ENCODE measurements at regions not wholly inside any gene's neighbourhood (a gene's known extent, or its start where the extent isn't known, plus 50 kb on each side); places are given as distances from the start of the nearest gene placed in this dataset.

DNA sequence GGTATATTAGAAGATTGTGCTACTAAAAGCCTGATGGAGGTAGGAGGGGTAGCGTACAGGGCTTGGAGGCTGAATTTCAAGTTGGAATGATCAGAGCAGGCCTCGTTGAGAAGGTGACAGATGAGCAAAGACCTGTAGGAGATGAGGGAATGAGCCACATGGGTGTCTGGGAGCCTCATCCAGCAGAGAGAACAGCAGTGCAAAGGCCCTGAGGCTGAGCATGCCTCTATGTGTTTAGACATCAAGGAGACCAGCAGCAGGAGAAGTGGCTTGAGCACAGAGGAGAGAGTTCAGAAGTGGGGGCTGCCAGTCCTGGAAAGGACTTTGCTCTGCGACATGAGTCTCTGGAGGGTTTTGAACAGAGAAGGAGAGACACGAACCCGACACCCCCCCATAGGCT is 111.7 kb downstream of the TMEM130 start:
- TF ChIP-seq, protein P1, sequence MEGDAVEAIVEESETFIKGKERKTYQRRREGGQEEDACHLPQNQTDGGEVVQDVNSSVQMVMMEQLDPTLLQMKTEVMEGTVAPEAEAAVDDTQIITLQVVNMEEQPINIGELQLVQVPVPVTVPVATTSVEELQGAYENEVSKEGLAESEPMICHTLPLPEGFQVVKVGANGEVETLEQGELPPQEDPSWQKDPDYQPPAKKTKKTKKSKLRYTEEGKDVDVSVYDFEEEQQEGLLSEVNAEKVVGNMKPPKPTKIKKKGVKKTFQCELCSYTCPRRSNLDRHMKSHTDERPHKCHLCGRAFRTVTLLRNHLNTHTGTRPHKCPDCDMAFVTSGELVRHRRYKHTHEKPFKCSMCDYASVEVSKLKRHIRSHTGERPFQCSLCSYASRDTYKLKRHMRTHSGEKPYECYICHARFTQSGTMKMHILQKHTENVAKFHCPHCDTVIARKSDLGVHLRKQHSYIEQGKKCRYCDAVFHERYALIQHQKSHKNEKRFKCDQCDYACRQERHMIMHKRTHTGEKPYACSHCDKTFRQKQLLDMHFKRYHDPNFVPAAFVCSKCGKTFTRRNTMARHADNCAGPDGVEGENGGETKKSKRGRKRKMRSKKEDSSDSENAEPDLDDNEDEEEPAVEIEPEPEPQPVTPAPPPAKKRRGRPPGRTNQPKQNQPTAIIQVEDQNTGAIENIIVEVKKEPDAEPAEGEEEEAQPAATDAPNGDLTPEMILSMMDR (IDR thresholded peaks at IDR 0.05; ENCODE audit: unreplicated experiment): no peak
- Mint-ChIP-seq H3K4me3 (ENCODE audit: low read depth, unreplicated experiment) (no peak overlapping the region), H3K27ac (ENCODE audit: unreplicated experiment) (no peak overlapping the region), H3K27me3 (ENCODE audit: unreplicated experiment) (peaks cover 45% of the 10 kb centered on the region), H3K4me1 (ENCODE audit: low read depth, unreplicated experiment) (no peaks in the 10 kb centered on the region), H3K9me3 (ENCODE audit: low read depth, unreplicated experiment) (peaks cover 5% of the 10 kb centered on the region), H3K36me3 (ENCODE audit: insufficient read depth, unreplicated experiment) (no peaks in the 10 kb centered on the region)
- no TSS peak for BruUV-seq (replicated peaks)
- intact Hi-C loops (cut with micrococcal nuclease; ENCODE audit: unreplicated experiment): loop anchor here (5.0 kb wide), 1 partner anchor 84 kb away; no protein-coding TSS in a partner anchor
- CTCF ChIA-PET: no interaction called here
- no peak for DNase-seq

DNA sequence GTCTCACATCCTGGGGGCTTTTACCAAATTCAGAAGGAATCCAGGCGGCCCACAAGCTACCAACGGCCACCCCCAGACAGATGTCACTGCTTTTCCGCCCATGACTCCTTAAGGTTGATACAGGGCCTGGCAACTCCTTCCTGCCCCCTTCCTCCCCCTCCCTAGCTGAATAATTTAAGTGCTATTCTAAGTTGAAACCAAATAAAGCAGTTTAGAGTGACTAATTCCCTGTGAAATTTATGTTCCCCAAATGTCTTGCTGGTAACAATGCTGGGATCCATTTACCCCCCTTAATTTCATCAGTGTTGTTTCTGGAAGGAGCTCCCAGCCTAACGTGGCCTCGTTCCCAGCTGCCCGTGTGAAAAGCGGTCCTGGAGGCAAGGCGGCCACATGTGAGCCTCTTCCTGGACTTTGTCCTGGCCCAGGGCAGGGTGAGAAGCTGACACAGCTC is 109.6 kb downstream of the TMEM130 start:
- Mint-ChIP-seq H3K36me3 (ENCODE audit: insufficient read depth, unreplicated experiment) (no peaks in the 10 kb centered on the region), H3K4me1 (ENCODE audit: low read depth, unreplicated experiment) (no peaks in the 10 kb centered on the region), H3K4me3 (ENCODE audit: low read depth, unreplicated experiment) (no peak overlapping the region), H3K9me3 (ENCODE audit: low read depth, unreplicated experiment) (peaks cover 5% of the 10 kb centered on the region), H3K27ac (ENCODE audit: unreplicated experiment) (no peak overlapping the region), H3K27me3 (ENCODE audit: unreplicated experiment) (peaks cover 45% of the 10 kb centered on the region)
- intact Hi-C loops (cut with micrococcal nuclease; ENCODE audit: unreplicated experiment): no loop called here
- no peak for DNase-seq
- BruUV-seq (replicated peaks): no TSS peak
- CTCF ChIA-PET: interaction anchor here (0.6 kb wide), 1 partner anchor 68 kb away, joined by 3 read pairs; no protein-coding TSS in a partner anchor
- TF ChIP-seq, protein P1 (IDR thresholded peaks at IDR 0.05; ENCODE audit: unreplicated experiment): no peak

- Mint-ChIP-seq H3K27me3 (ENCODE audit: unreplicated experiment) (peaks cover 45% of the 10 kb centered on the region), H3K27ac (ENCODE audit: unreplicated experiment) (no peak overlapping the region), H3K36me3 (ENCODE audit: insufficient read depth, unreplicated experiment) (no peaks in the 10 kb centered on the region), H3K4me3 (ENCODE audit: low read depth, unreplicated experiment) (no peak overlapping the region), H3K4me1 (ENCODE audit: low read depth, unreplicated experiment) (no peaks in the 10 kb centered on the region), H3K9me3 (ENCODE audit: low read depth, unreplicated experiment) (peaks cover 5% of the 10 kb centered on the region)
- DNase-seq: no peak
- intact Hi-C loops (cut with micrococcal nuclease; ENCODE audit: unreplicated experiment): no loop called here
- CTCF ChIA-PET: no interaction called here
- TF ChIP-seq, protein P1 (IDR thresholded peaks at IDR 0.05; ENCODE audit: unreplicated experiment): no peak
- no TSS peak for BruUV-seq (replicated peaks)
Measured at GRCh38 chr7:98761225-98761624, 108.6 kb downstream of the TMEM130 start.

DNA sequence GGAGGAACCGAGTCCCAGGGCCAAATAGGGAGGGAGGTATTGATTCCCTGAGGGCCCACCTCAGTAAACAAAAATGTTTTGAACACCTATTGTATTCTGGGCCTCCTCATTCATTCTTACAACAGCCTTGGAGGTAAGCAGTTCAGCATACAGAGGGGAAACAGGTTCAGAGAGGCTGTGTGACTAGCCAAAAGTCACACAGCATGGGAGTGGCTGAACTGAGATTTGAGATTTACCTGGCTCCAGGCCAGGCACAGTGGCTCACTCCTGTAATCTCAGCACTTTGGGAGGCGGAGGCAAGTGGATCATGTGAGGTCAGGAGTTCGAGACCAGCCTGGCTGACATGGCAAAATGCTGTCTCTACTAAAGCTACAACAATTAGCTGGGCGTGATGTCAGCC is 107.2 kb downstream of the TMEM130 start:
- Mint-ChIP-seq H3K36me3 (ENCODE audit: insufficient read depth, unreplicated experiment) (no peaks in the 10 kb centered on the region), H3K4me3 (ENCODE audit: low read depth, unreplicated experiment) (no peak overlapping the region), H3K4me1 (ENCODE audit: low read depth, unreplicated experiment) (no peaks in the 10 kb centered on the region), H3K27me3 (ENCODE audit: unreplicated experiment) (peaks cover 43% of the 10 kb centered on the region), H3K9me3 (ENCODE audit: low read depth, unreplicated experiment) (peaks cover 5% of the 10 kb centered on the region), H3K27ac (ENCODE audit: unreplicated experiment) (no peak overlapping the region)
- CTCF ChIA-PET: interaction anchor here (0.8 kb wide), 1 partner anchor 203 kb away, joined by 3 read pairs; no protein-coding TSS in a partner anchor
- intact Hi-C loops (cut with micrococcal nuclease; ENCODE audit: unreplicated experiment): no loop called here
- BruUV-seq (replicated peaks): no TSS peak
- no peak for DNase-seq
- TF ChIP-seq, protein P1 (IDR thresholded peaks at IDR 0.05; ENCODE audit: unreplicated experiment): no peak
